Progenitor cell of endocrine pancreas (in vitro differentiated cells): ENCODE measurements at regions not wholly inside any gene's neighbourhood (a gene's known extent, or its start where the extent isn't known, plus 50 kb on each side); places are given as distances from the start of the nearest gene placed in this dataset.
"Not testable (repeated sequence)": the region's sequence is repeated elsewhere in the genome, so short reads cannot be mapped to it uniquely, and the experiment has no call there.

ENCODE experiments used
- DNase-seq: peaks from one replicate; pipeline ENCODE4 v3.0.0; 2021; ENCODE audit warnings: low spot score; ENCODE audit not compliant: unreplicated experiment
- H3K27ac Mint-ChIP-seq: 2 replicates; pipeline ENCODE4 v1.8.0; 2021; ENCODE audit warnings: mild to moderate bottlenecking, moderate library complexity, mixed read lengths
- H3K27me3 Mint-ChIP-seq: 2 replicates; pipeline ENCODE4 v1.8.0; 2021; ENCODE audit warnings: mixed read lengths
- H3K36me3 Mint-ChIP-seq: 2 replicates; pipeline ENCODE4 v1.8.0; 2022; ENCODE audit warnings: mixed read lengths; ENCODE audit not compliant: insufficient read depth
- H3K4me1 Mint-ChIP-seq: 2 replicates; pipeline ENCODE4 v1.8.0; 2021; ENCODE audit warnings: low read depth, mixed read lengths
- H3K4me3 Mint-ChIP-seq: 2 replicates; pipeline ENCODE4 v1.8.0; 2021; ENCODE audit warnings: low read depth, mild to moderate bottlenecking, moderate library complexity, mixed read lengths
- H3K9me3 Mint-ChIP-seq: 2 replicates; pipeline ENCODE4 v1.8.0; 2021; ENCODE audit warnings: low read depth, mixed read lengths
- TF ChIP-seq, protein P1 (sequence below): fragments of 200-600 bp; sonication (generic); IDR thresholded peaks from one replicate; pipeline ENCODE4 v1.5.0; 2021; ENCODE audit warnings: antibody characterized with exemption, mild to moderate bottlenecking; ENCODE audit not compliant: unreplicated experiment

DNA sequence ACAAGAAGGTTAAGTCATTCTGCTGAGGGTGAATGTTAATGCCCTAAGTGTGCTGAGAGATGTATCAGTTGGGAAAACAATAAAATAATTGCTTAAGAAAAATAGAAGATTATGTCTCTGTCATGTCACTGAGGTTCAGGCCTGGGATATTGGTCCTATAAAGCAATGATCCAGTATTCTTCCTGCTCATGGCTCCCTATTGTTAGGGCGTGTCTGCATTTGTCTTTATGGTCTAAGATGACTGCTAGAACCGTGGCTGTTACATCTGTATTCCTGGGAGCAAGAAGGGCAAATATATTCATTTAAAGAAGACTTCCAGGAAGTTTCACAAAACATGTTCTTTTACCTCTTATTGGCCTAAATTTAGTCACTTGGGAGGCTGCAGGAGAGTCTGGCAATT, 125.0 kb downstream of the KCNE4 start:
- TF ChIP-seq, protein P1, sequence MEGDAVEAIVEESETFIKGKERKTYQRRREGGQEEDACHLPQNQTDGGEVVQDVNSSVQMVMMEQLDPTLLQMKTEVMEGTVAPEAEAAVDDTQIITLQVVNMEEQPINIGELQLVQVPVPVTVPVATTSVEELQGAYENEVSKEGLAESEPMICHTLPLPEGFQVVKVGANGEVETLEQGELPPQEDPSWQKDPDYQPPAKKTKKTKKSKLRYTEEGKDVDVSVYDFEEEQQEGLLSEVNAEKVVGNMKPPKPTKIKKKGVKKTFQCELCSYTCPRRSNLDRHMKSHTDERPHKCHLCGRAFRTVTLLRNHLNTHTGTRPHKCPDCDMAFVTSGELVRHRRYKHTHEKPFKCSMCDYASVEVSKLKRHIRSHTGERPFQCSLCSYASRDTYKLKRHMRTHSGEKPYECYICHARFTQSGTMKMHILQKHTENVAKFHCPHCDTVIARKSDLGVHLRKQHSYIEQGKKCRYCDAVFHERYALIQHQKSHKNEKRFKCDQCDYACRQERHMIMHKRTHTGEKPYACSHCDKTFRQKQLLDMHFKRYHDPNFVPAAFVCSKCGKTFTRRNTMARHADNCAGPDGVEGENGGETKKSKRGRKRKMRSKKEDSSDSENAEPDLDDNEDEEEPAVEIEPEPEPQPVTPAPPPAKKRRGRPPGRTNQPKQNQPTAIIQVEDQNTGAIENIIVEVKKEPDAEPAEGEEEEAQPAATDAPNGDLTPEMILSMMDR: no peak
- H3K27me3 Mint-ChIP-seq: no peaks in the 10 kb centered on the region
- H3K4me3 Mint-ChIP-seq: no peak overlapping the region
- no peaks in the 10 kb centered on the region for H3K9me3 Mint-ChIP-seq
- no peaks in the 10 kb centered on the region for H3K36me3 Mint-ChIP-seq
- DNase-seq: no peak
- H3K4me1 Mint-ChIP-seq: no peaks in the 10 kb centered on the region
- H3K27ac Mint-ChIP-seq: no peak overlapping the region

GRCh38 chr2:223180463-223180862, 128.5 kb downstream of the KCNE4 start:
- Mint-ChIP-seq H3K36me3 (no peaks in the 10 kb centered on the region), H3K27me3 (no peaks in the 10 kb centered on the region), H3K9me3 (no peaks in the 10 kb centered on the region), H3K27ac (no peak overlapping the region), H3K4me1 (no peaks in the 10 kb centered on the region), H3K4me3 (no peak overlapping the region)
- DNase-seq: no peak
- TF ChIP-seq, protein P1: no peak

DNA sequence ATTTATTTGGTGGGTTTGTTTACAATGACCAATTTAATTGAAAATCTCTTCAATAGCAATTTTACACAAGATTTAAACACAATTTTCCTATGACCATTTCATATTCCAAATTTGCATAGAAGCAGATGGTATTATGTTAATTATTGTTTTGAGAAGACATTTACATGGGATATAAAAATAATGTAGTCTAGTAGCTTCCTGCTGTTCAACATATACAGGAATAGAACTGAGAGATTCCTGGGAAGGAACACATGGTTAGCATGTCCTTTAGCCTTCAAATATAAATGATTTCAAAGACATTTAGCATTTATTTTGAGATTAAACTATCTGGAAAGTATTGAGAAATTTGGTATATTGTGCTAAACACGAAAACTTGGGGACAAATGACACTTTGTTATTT, 129.6 kb downstream of the KCNE4 start:
- no peak overlapping the region for H3K4me3 Mint-ChIP-seq
- no peaks in the 10 kb centered on the region for H3K27me3 Mint-ChIP-seq
- no peak for DNase-seq
- H3K9me3 Mint-ChIP-seq: no peaks in the 10 kb centered on the region
- no peak overlapping the region for H3K27ac Mint-ChIP-seq
- no peaks in the 10 kb centered on the region for H3K36me3 Mint-ChIP-seq
- TF ChIP-seq, protein P1: no peak
- no peaks in the 10 kb centered on the region for H3K4me1 Mint-ChIP-seq

DNA sequence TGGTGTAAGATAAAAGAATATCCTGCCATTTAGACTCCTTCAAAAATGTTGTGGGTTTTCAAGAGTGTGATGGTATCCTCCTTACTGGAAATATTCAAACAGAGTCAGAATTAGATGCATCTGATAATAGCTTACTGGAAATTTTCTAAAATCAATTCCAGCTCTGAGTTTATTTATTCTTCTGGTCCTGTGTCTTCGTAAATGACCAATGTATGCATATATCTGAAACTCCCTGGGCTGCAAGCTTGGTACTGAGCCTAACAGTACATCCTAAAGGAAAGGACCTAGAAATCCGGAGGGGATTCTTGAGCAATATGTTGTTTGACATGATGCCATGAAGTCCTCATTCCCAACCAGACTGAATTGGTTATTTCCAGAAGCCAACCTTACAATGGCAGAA, 130.4 kb downstream of the KCNE4 start:
- DNase-seq: no peak
- no peak overlapping the region for H3K4me3 Mint-ChIP-seq
- no peaks in the 10 kb centered on the region for H3K4me1 Mint-ChIP-seq
- no peaks in the 10 kb centered on the region for H3K9me3 Mint-ChIP-seq
- no peaks in the 10 kb centered on the region for H3K27me3 Mint-ChIP-seq
- no peaks in the 10 kb centered on the region for H3K36me3 Mint-ChIP-seq
- TF ChIP-seq, protein P1: no peak
- H3K27ac Mint-ChIP-seq: no peak overlapping the region

DNA sequence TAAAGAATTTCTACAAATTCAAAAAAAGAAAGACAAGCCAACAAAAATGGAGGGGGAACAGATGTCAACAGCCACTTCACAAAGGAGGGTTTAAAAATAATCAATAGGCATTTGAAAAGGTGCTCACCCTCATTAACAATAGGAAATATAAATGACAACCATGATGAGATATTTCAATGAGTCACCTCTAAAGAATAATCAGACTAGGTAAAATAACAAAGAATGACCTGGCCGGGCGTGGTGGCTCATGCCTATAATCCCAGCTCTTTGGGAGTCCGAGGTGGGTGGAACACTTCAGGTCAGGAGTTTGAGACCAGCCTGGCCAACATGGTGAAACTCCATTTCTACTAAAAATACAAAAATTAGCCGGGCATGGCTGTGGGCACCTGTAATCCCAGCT, 133.6 kb downstream of the KCNE4 start:
- H3K9me3 Mint-ChIP-seq: no peaks in the 10 kb centered on the region
- H3K27ac Mint-ChIP-seq: no peak overlapping the region
- H3K4me3 Mint-ChIP-seq: no peak overlapping the region
- peaks cover 10% of the 10 kb centered on the region for H3K4me1 Mint-ChIP-seq
- H3K36me3 Mint-ChIP-seq: no peaks in the 10 kb centered on the region
- no peaks in the 10 kb centered on the region for H3K27me3 Mint-ChIP-seq
- no peak for DNase-seq
- TF ChIP-seq, protein P1: no peak

GRCh38 chr2:223187256-223187655, 135.3 kb downstream of the KCNE4 start:
- H3K27me3 Mint-ChIP-seq: peaks cover 9% of the 10 kb centered on the region
- H3K4me1 Mint-ChIP-seq: peaks cover 10% of the 10 kb centered on the region

DNA sequence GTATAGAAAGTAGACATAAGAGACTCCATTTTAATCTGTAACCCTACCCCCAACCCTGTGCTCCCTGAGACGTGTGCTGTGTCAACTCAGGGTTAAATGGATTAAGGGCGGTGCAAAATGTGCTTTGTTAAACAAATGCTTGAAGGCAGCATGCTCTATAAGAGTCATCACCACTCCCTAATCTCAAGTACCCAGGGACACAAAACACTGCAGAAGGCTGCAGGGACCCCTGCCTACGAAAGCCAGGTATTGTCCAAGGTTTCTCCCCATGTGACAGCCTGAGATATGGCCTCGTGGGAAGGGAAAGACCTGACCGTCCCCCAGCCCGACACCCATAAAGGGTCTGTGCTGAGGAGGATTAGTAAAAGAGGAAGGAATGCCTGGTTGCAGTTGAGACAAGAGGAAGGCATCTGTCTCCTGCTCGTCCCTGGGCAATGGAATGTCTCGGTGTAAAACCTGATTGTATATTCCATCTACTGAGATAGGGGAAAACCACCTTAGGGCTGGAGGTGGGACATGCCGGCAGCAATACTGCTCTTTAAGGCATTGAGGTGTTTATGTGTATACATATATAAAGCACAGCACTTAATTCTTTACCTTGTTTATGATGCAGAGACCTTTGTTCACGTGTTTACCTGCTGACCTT, 138.7 kb downstream of the KCNE4 start:
- H3K27me3 Mint-ChIP-seq, H3K27ac Mint-ChIP-seq, H3K4me3 Mint-ChIP-seq, H3K36me3 Mint-ChIP-seq, DNase-seq, H3K4me1 Mint-ChIP-seq: not testable (repeated sequence)
- peaks cover 15% of the 10 kb centered on the region for H3K9me3 Mint-ChIP-seq

More at GRCh38 chr2:223187256-223187655, 135.3 kb downstream of the KCNE4 start:
- Mint-ChIP-seq H3K9me3 (no peaks in the 10 kb centered on the region), H3K36me3 (no peaks in the 10 kb centered on the region), H3K27ac (no peak overlapping the region), H3K4me3 (no peak overlapping the region)
- no peak for DNase-seq
- TF ChIP-seq, protein P1: no peak
